GM19463 (cell line): ENCODE measurements at regions not wholly inside any gene's neighbourhood (a gene's known extent, or its start where the extent isn't known, plus 50 kb on each side); places are given as distances from the start of the nearest gene placed in this dataset.

Experiments used
- ATAC-seq: cut with Tn5 transposase; IDR thresholded peaks from one replicate; pipeline ENCODE4 v1.9.1; 2021; ENCODE audit warnings: mild to moderate bottlenecking, moderate library complexity; ENCODE audit not compliant: unreplicated experiment

GRCh38 chr2:191556463-191556862, 121.5 kb upstream of the NABP1 start:
- ATAC-seq: no peak

GRCh38 chr2:191557841-191558240, 120.1 kb upstream of the NABP1 start:
- no peak for ATAC-seq

- ATAC-seq: no peak
Observed at GRCh38 chr2:191559569-191559968, 118.4 kb upstream of the NABP1 start.

GRCh38 chr2:191560411-191560980, 117.4 kb upstream of the NABP1 start:
- ATAC-seq: no peak

GRCh38 chr2:191565120-191565519, 112.8 kb upstream of the NABP1 start:
- ATAC-seq: no peak

- ATAC-seq: peak; percentile 85
Observed at GRCh38 chr2:191565647-191566198, 112.2 kb upstream of the NABP1 start.

GRCh38 chr2:191566344-191566743, 111.6 kb upstream of the NABP1 start:
- peak; percentile 68 for ATAC-seq

- no peak for ATAC-seq
Observed at GRCh38 chr2:191567206-191567605, 110.7 kb upstream of the NABP1 start.

- no peak for ATAC-seq
Observed at GRCh38 chr2:191569025-191569424, 108.9 kb upstream of the NABP1 start.

GRCh38 chr2:191571163-191571769, 106.7 kb upstream of the NABP1 start:
- ATAC-seq: peak; percentile 34

GRCh38 chr2:191572319-191572718, 105.6 kb upstream of the NABP1 start:
- no peak for ATAC-seq

- no peak for ATAC-seq
Observed at GRCh38 chr2:191573216-191573615, 104.7 kb upstream of the NABP1 start.

GRCh38 chr2:191574232-191574631, 103.7 kb upstream of the NABP1 start:
- no peak for ATAC-seq

- no peak for ATAC-seq
Observed at GRCh38 chr2:191577605-191578004, 100.3 kb upstream of the NABP1 start.

GRCh38 chr2:191578031-191578430, 99.9 kb upstream of the NABP1 start:
- no peak for ATAC-seq

- ATAC-seq: no peak
Observed at GRCh38 chr2:191580581-191580980, 97.4 kb upstream of the NABP1 start.

GRCh38 chr2:191581003-191581402, 96.9 kb upstream of the NABP1 start:
- ATAC-seq: no peak

- ATAC-seq: no peak
Observed at GRCh38 chr2:191582355-191582754, 95.6 kb upstream of the NABP1 start.

- no peak for ATAC-seq
Observed at GRCh38 chr2:191591025-191591424, 86.9 kb upstream of the NABP1 start.

- ATAC-seq: no peak
Observed at GRCh38 chr2:191593622-191594385, 84.1 kb upstream of the NABP1 start.

GRCh38 chr2:191597186-191597751, 80.7 kb upstream of the NABP1 start:
- no peak for ATAC-seq

GRCh38 chr2:191598296-191598695, 79.6 kb upstream of the NABP1 start:
- ATAC-seq: no peak
